Activated CD4-positive, alpha-beta T cell treated with anti-CD3 and anti-CD28 coated beads, Interleukin-2, amount 10 ng/mL, durations not matched to agents 7 days and 5 days (primary cell): ENCODE measurements at regions not wholly inside any gene's neighbourhood (a gene's known extent, or its start where the extent isn't known, plus 50 kb on each side); places are given as distances from the start of the nearest gene placed in this dataset.

Experiments used
- CTCF ChIA-PET: fragments of 350-600 bp; sonication (Branson Sonifier 250); formaldehyde crosslinking; loops from one replicate; lab custom pipeline; 2021; ENCODE audit warnings: antibody characterized with exemption; lab: Charles Lee
- POLR2A ChIA-PET: fragments of 350-600 bp; sonication (Branson Sonifier 250); formaldehyde crosslinking; loops from one replicate; lab custom pipeline; 2021; ENCODE audit warnings: antibody characterized with exemption; lab: Charles Lee
- DNase-seq: peaks from one replicate; pipeline ENCODE4 v3.0.0-alpha.2; 2020
- H3K27ac Mint-ChIP-seq: one replicate; pipeline ENCODE4 v1.8.0; 2021; ENCODE audit warnings: mild to moderate bottlenecking, moderate library complexity, mixed read lengths
- H3K27me3 Mint-ChIP-seq: one replicate; pipeline ENCODE4 v1.8.0; 2021; ENCODE audit warnings: mixed read lengths
- H3K36me3 Mint-ChIP-seq: one replicate; pipeline ENCODE4 v1.8.0; 2021; ENCODE audit warnings: low read depth, mixed read lengths
- H3K4me1 Mint-ChIP-seq: one replicate; pipeline ENCODE4 v1.8.0; 2021; ENCODE audit warnings: mixed read lengths
- H3K4me3 Mint-ChIP-seq: one replicate; pipeline ENCODE4 v1.8.0; 2021; ENCODE audit warnings: mild to moderate bottlenecking, moderate library complexity, mixed read lengths
- H3K9me3 Mint-ChIP-seq: one replicate; pipeline ENCODE4 v1.8.0; 2021; ENCODE audit warnings: mixed read lengths

DNA sequence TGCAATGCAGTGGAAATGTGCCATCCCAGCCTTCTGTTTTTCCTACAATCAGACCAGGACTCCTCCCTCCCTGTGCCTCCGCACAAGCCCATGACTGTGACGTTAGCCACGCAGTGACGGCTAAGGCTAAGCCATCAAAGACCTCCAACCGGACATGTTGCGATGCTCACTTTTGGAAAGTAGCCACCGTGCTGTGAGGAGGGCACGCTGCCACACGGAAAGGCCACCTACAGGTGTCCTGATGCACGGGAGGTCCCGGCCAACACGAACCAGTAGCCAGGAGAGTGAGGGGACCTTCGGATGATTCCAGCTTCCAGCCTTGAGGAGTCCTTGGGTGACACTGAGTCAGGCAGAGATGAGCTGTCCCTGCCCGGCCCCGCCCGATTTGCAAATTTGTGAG, 53.9 kb downstream of the FOXL1 start:
- Mint-ChIP-seq H3K9me3 (no peaks in the 10 kb centered on the region), H3K27me3 (peaks cover 7% of the 10 kb centered on the region), H3K36me3 (no peaks in the 10 kb centered on the region), H3K27ac (no peak overlapping the region), H3K4me3 (no peak overlapping the region), H3K4me1 (peaks cover 9% of the 10 kb centered on the region)
- no peak for DNase-seq
- POLR2A ChIA-PET: no interaction called here
- CTCF ChIA-PET: no interaction called here

DNA sequence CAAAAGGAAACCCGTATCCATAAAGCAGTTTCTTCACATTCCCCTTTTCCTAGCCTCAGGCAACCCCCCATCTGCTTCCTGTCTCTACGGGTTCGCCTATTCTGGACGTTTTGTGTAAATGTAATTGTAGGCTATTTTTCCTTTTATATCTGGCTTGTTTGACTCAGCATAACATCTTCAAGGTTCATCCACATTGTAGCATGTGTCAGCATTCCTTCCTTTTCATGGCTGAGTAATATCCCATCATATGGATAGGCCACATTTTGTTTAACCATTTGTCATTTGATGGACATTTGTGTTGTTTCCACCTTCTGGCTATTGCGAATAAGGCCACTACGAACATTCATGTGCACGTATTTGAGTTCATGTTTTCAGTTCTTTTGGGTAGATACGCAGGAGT, 54.6 kb downstream of the FOXL1 start:
- DNase-seq: no peak
- Mint-ChIP-seq H3K27me3 (peaks cover 11% of the 10 kb centered on the region), H3K4me1 (peaks cover 9% of the 10 kb centered on the region), H3K4me3 (no peak overlapping the region), H3K36me3 (no peaks in the 10 kb centered on the region), H3K9me3 (no peaks in the 10 kb centered on the region), H3K27ac (no peak overlapping the region)
- CTCF ChIA-PET: no interaction called here
- POLR2A ChIA-PET: no interaction called here

DNA sequence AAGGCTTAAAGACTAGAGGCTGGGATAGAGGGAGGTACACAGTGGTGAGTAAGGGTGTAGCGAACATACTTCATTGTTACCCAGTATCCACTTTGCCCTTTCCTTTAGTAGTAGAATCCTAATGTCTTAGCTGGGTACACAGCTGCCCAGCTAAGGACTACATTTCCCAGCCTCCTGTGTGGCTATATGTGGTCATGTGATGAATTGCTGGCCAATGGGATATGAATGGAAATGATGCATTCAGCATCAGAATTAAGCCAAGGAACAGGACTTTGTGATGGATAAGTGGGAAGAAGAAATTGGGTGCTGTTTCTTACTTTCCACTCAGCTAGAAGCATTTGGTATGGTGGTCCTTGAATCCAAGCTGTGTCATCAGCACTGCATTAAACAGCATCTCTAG, 55.9 kb downstream of the FOXL1 start:
- H3K27ac Mint-ChIP-seq: no peak overlapping the region
- CTCF ChIA-PET: no interaction called here
- H3K36me3 Mint-ChIP-seq: no peaks in the 10 kb centered on the region

DNA sequence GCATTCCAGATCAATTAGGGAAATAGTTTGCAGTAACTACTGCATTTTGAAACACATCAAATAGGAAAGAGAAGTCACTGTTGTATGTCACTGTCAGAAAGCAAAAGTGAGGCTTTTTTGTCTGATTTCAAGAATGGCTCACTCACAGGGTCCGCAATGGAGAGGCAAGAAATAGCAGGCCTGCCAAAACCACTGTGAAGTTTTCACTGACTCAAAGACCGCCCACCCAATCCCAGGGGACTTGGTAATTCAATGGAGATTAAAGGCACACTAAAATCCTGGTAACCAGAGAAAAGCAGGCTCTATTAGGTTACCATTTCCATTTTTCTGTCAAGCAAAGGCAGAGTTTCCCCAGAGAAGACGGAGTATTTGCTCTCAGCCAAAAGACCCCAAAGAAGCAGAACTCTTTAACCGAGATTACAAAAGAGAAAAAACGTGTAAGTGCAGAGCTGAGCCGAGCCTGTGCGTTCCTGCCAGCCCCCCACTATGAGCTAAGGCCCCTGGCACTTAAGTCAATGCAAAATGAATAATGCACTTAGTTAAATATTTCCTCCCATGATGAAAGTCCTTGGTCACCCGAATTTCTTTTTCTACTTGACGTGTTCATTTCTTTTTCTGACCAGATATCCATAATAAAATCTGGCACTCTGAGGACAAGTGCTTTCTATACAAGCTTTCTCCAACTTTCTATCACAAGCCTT, 57.0 kb downstream of the FOXL1 start:
- CTCF ChIA-PET: no interaction called here
- H3K27me3 Mint-ChIP-seq: peaks cover 11% of the 10 kb centered on the region

More for the DNA sequence above, 55.9 kb downstream of the FOXL1 start:
- Mint-ChIP-seq H3K27me3 (peaks cover 11% of the 10 kb centered on the region), H3K4me3 (no peak overlapping the region), H3K9me3 (no peaks in the 10 kb centered on the region), H3K4me1 (peaks cover 9% of the 10 kb centered on the region)
- POLR2A ChIA-PET: no interaction called here
- DNase-seq: no peak

DNA sequence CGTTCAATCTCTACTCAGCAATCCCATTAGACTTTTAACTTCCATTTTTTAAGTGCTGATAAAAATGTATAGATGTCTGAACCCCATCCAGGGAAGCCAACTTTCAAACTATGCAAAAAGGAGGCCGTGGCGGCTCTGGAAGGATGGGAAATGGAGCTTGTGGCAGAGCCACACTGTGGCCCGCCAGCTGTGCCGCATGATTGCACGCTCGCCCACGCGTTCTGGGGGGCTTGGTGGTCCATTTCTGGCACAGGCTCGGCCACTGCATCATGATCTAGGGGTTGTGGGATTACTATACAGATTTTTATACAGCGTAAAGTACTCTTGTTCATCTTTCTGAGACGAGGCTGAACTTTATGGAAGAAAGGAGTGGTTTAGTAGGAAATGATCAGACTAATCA, 57.6 kb downstream of the FOXL1 start:
- no peak for DNase-seq
- CTCF ChIA-PET: no interaction called here
- Mint-ChIP-seq H3K4me1 (peaks cover 9% of the 10 kb centered on the region), H3K36me3 (no peaks in the 10 kb centered on the region), H3K9me3 (no peaks in the 10 kb centered on the region), H3K27me3 (peaks cover 11% of the 10 kb centered on the region), H3K4me3 (no peak overlapping the region), H3K27ac (no peak overlapping the region)
- POLR2A ChIA-PET: no interaction called here

More for the DNA sequence above, 57.0 kb downstream of the FOXL1 start:
- POLR2A ChIA-PET: no interaction called here
- Mint-ChIP-seq H3K4me1 (peaks cover 9% of the 10 kb centered on the region), H3K4me3 (no peak overlapping the region), H3K36me3 (no peaks in the 10 kb centered on the region), H3K9me3 (no peaks in the 10 kb centered on the region), H3K27ac (no peak overlapping the region)
- DNase-seq: no peak

DNA sequence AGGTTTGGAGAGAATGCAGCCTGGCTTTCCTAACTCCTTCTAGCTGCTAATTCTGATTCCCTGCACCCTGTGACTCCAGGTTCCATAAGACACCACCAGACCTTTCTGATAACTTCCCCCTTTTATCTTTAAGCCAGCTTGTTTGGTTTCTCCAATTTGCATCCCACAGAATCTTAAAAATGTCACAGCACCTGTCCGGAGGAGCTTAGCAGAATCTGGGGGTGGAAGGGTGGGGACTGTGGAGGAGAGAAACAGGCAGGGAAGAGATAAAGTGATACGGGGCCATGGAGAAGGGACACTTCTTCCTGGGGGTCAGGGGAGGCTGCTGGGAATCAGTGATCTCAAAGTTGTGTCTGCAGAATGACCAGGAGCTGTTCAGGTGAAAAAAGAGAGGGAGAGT, 59.4 kb downstream of the FOXL1 start:
- ChIA-PET POLR2A (no interaction called here), CTCF (no interaction called here)
- Mint-ChIP-seq H3K27me3 (peaks cover 11% of the 10 kb centered on the region), H3K4me3 (no peak overlapping the region), H3K27ac (no peak overlapping the region), H3K36me3 (no peaks in the 10 kb centered on the region), H3K9me3 (no peaks in the 10 kb centered on the region), H3K4me1 (no peaks in the 10 kb centered on the region)
- no peak for DNase-seq

DNA sequence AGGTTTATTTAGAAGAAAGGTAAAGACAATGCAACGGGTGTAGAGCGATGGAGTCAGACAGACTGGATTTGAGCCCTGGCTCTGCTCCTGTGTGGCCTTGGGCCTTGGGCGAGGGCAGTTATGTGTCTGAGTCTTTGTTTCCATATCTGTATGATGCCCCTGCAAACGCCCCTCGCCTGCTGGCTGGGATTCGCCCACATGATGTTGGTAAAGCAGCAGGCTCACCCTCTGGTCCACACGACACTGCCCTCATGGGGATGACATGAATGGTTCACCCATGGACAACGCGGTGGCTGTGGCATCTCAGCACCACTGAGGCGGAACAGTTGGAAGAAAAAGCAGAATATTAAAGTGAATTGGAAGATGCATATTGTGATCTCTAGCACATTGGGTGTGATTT, 60.3 kb downstream of the FOXL1 start:
- peaks cover 11% of the 10 kb centered on the region for H3K27me3 Mint-ChIP-seq
- no peaks in the 10 kb centered on the region for H3K4me1 Mint-ChIP-seq
- H3K4me3 Mint-ChIP-seq: no peak overlapping the region
- POLR2A ChIA-PET: no interaction called here
- no peaks in the 10 kb centered on the region for H3K9me3 Mint-ChIP-seq
- CTCF ChIA-PET: no interaction called here
- H3K36me3 Mint-ChIP-seq: no peaks in the 10 kb centered on the region
- DNase-seq: no peak
- H3K27ac Mint-ChIP-seq: no peak overlapping the region

DNA sequence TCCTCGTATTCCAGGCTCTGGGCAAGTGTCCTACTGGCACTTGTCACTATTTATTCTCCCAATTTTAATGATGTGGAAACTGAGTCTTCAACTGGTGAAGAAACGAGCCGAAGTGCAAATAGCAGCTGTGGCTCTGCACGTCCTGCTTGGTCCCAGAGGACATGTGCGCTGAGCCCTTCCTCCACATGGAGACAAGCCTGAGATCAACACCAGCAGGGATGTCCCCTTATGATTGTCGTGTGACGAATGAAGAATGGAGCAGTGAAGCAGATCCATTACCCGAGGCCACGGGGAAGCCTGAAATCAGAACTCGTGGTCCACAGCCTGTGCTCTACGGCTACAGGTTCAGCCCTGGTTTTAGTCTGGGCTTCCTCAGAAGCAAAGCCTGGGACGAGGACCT, 61.0 kb downstream of the FOXL1 start:
- Mint-ChIP-seq H3K36me3 (no peaks in the 10 kb centered on the region), H3K4me3 (no peak overlapping the region), H3K9me3 (no peaks in the 10 kb centered on the region), H3K27ac (no peak overlapping the region), H3K4me1 (no peaks in the 10 kb centered on the region), H3K27me3 (peaks cover 10% of the 10 kb centered on the region)
- ChIA-PET CTCF (no interaction called here), POLR2A (no interaction called here)
- no peak for DNase-seq

DNA sequence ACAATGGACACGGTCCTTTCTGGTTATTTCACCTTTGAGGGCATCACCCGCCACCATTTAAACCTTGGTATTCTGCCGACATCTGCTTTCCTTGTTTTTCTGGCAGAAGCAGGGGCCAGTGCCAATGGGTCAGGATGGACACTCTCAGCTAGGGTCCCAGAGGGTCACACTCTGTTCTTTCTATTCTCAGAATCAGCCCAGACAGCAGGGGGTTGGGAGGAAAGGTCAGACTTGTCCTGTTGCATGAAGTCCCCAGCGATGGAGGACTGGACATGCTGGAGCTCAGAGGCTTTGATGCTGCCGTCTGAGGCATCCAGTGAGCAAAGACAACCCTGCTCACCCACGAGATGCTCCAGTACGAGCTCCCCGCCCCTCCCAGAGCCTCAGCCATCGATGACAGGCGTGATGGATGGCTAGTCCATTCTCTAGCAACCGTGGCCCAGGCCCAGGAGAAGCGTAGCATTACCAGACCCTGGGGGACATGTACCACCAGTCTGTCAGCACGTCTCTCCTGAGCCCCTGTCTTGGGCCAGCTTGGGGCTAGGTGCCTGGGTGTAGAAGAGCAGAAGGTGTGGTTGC, 62.0 kb downstream of the FOXL1 start:
- Mint-ChIP-seq H3K4me3 (no peak overlapping the region), H3K27ac (no peak overlapping the region), H3K4me1 (no peaks in the 10 kb centered on the region), H3K27me3 (peaks cover 6% of the 10 kb centered on the region), H3K9me3 (no peaks in the 10 kb centered on the region), H3K36me3 (no peaks in the 10 kb centered on the region)
- CTCF ChIA-PET: no interaction called here
- DNase-seq: no peak
- POLR2A ChIA-PET: no interaction called here

DNA sequence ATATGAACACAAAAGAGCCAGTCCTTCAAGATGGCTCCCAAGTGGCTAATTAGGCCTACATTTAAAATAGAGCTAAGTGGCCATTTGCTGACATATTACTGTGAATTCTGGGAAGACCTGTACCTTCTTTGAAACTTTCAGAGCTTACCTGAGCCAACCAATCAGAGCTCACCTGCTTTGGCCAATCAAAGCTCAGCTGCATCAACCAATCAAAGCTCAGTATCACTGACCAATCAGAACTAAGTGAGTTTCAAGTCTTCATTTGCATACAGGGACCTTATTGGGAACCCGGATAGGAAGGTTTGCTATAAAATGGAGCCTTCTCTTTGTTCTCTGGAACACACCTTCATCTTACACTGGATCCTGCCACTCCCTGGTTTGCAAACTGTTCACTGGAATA, 63.7 kb downstream of the FOXL1 start:
- H3K9me3 Mint-ChIP-seq: peaks cover 3% of the 10 kb centered on the region
- no peaks in the 10 kb centered on the region for H3K36me3 Mint-ChIP-seq
- DNase-seq: no peak
- H3K27me3 Mint-ChIP-seq: peaks cover 3% of the 10 kb centered on the region
- POLR2A ChIA-PET: no interaction called here
- H3K4me3 Mint-ChIP-seq: no peak overlapping the region
- H3K4me1 Mint-ChIP-seq: no peaks in the 10 kb centered on the region
- CTCF ChIA-PET: no interaction called here
- H3K27ac Mint-ChIP-seq: no peak overlapping the region

DNA sequence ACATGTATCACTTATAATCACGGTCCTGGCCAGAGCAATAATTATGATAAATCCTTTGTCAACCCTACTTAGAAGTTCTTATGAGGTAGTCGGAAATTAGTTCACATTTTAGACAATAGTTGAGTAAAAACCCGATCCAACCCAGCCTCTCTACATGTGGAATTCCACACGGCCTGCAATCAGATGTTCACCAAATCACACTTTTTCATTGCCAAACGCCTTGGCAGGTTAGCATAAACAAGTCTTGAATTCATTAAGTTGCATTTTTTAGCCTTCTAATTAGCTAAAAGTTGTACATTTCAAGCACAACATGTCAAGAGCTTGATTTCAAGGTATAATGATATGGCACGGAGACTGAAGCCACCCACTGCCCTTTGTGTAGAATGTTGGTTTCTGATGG, 65.3 kb downstream of the FOXL1 start:
- Mint-ChIP-seq H3K27ac (no peak overlapping the region), H3K4me1 (no peaks in the 10 kb centered on the region), H3K9me3 (peaks cover 7% of the 10 kb centered on the region), H3K36me3 (no peaks in the 10 kb centered on the region), H3K27me3 (no peaks in the 10 kb centered on the region), H3K4me3 (no peak overlapping the region)
- DNase-seq: no peak
- ChIA-PET POLR2A (no interaction called here), CTCF (no interaction called here)

DNA sequence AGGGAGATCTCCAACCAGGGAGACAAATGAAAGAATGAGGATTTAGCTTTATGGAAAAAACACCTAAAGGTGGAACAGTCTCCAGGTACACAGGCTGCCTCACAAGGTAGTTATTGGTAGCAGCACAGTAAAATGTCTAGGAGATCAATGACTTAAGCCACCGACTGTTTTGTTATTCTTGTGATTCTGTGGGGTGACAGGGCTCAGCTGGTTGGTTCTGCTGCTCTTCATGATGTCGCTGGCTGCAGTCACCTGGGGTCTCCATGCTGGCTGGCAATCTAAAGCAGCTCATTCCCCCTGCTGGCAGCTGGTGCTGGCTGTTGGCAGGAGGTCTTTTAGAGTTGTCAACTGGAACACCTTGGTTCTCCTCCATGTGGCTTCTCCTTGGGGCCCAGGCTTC, 69.2 kb downstream of the FOXL1 start:
- DNase-seq: no peak
- H3K4me3 Mint-ChIP-seq: no peak overlapping the region
- ChIA-PET POLR2A (no interaction called here), CTCF (interaction anchor here (0.6 kb wide), 1 partner anchor 471 kb away, joined by 3 read pairs; no protein-coding TSS in a partner anchor)
- H3K27me3 Mint-ChIP-seq: peaks cover 4% of the 10 kb centered on the region
- no peaks in the 10 kb centered on the region for H3K4me1 Mint-ChIP-seq
- peaks cover 7% of the 10 kb centered on the region for H3K9me3 Mint-ChIP-seq
- H3K27ac Mint-ChIP-seq: no peak overlapping the region
- no peaks in the 10 kb centered on the region for H3K36me3 Mint-ChIP-seq

DNA sequence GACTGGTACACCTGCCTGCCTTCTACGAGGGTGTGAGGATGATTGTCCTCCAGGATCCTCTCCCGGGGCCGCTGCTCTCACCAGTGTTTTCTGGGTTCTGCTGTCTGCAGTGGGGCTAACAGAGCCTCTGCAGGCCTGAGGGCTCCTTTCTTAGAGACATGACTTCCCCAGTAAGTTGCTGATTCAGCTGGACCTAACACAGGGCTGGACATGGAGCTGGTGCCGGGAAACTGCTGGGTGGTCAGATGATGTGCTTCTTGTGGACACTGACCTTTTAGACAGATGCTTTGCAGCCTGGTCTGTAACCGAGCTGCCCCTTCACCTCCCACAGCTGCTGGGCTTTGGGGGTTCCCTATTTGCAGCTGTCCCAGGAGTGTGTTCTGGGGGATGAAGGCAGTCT, 71.5 kb downstream of the FOXL1 start:
- no peaks in the 10 kb centered on the region for H3K4me1 Mint-ChIP-seq
- H3K27me3 Mint-ChIP-seq: peaks cover 4% of the 10 kb centered on the region
- no peak overlapping the region for H3K27ac Mint-ChIP-seq
- H3K36me3 Mint-ChIP-seq: no peaks in the 10 kb centered on the region
- H3K4me3 Mint-ChIP-seq: no peak overlapping the region
- no peak for DNase-seq
- CTCF ChIA-PET: no interaction called here
- H3K9me3 Mint-ChIP-seq: peaks cover 7% of the 10 kb centered on the region
- POLR2A ChIA-PET: no interaction called here
